Panc1 (cell line): ENCODE measurements at regions not wholly inside any gene's neighbourhood (a gene's known extent, or its start where the extent isn't known, plus 50 kb on each side); places are given as distances from the start of the nearest gene placed in this dataset.

Experiments
- ATAC-seq: fragments of 200-7000 bp; cut with Tn5 transposase; 2 replicates; pipeline ENCODE4 v1.9.1; 2020; ENCODE audit warnings: mild to moderate bottlenecking, moderate library complexity
- BruUV-seq: library from RNA; stranded (reverse); fragments of 400-500 nt; replicated peaks from 2 replicates; lab custom pipeline; 2021; lab: Mats Ljungman, UMichigan
- CTCF ChIA-PET: fragments of 300-600 bp; sonication (Branson Sonifier 250); formaldehyde crosslinking; loops from one replicate; lab custom pipeline; 2022; ENCODE audit warnings: antibody characterized with exemption; lab: Charles Lee
- POLR2A ChIA-PET: fragments of 300-600 bp; sonication (Branson Sonifier 250); formaldehyde crosslinking; loops from one replicate; lab custom pipeline; 2022; ENCODE audit warnings: antibody characterized with exemption; lab: Charles Lee
- DNase-seq: peaks from one replicate; pipeline ENCODE4 v3.0.0-alpha.2; 2010; ENCODE audit warnings: low read depth, low spot score
- H3K27ac ChIP-seq: 2 replicates; pipeline ENCODE4 v1.5.1; 2011; ENCODE audit warnings: mild to moderate bottlenecking, low read length, inconsistent platforms
- H3K27me3 ChIP-seq: fragments of 200-500 bp; sonication (Bioruptor generic); 2 replicates; pipeline ENCODE4 v1.6.0; 2014; ENCODE audit warnings: low read length, inconsistent platforms; ENCODE audit not compliant: control insufficient read depth, insufficient read depth
- H3K36me3 ChIP-seq: fragments of 200-500 bp; sonication (Bioruptor generic); 2 replicates; pipeline ENCODE4 v1.5.1; 2014; ENCODE audit warnings: inconsistent platforms, mild to moderate bottlenecking, low read length, moderate library complexity; ENCODE audit not compliant: control insufficient read depth, insufficient read depth
- H3K4me1 ChIP-seq: 2 replicates; pipeline ENCODE4 v1.5.1; 2011; ENCODE audit warnings: inconsistent platforms, mild to moderate bottlenecking, low read length, moderate library complexity; ENCODE audit not compliant: control insufficient read depth, insufficient read depth
- H3K4me3 ChIP-seq, 2 experiments: 2 replicates each; pipeline ENCODE4 v1.5.1; 2011 to 2012; ENCODE audit warnings: low read depth in 2 of 2, low read length in 2 of 2, mild to moderate bottlenecking in 2 of 2, inconsistent platforms in 1 of 2, moderate library complexity in 1 of 2
- H3K9me3 ChIP-seq: fragments of 200-500 bp; sonication (Bioruptor generic); 2 replicates; pipeline ENCODE4 v1.5.1; 2014; ENCODE audit warnings: low read depth, mild to moderate bottlenecking, inconsistent platforms, low read length, moderate library complexity; ENCODE audit not compliant: control insufficient read depth, insufficient read depth
- CTCF ChIP-seq: fragments of 450-650 bp; IDR thresholded peaks from 2 replicates; pipeline ENCODE4 v1.5.1; 2017; ENCODE audit warnings: mild to moderate bottlenecking
- POLR2AphosphoS5 ChIP-seq: IDR thresholded peaks from 2 replicates; pipeline ENCODE4 v1.6.1; 2012; ENCODE audit warnings: mild to moderate bottlenecking, low read depth, low read length, moderate library complexity
- REST ChIP-seq, 2 experiments: IDR thresholded peaks; 2 replicates each; pipeline ENCODE4 v1.6.1; 2011 to 2012; ENCODE audit warnings: low read depth in 2 of 2, control low read depth in 1 of 2, low read length in 1 of 2, mild to moderate bottlenecking in 1 of 2, moderate library complexity in 1 of 2; ENCODE audit not compliant: insufficient read depth in 1 of 2
- SIN3A ChIP-seq: IDR thresholded peaks from 2 replicates; pipeline ENCODE4 v1.6.1; 2012; ENCODE audit warnings: low read depth, mild to moderate bottlenecking, low read length, moderate library complexity, borderline replicate concordance; ENCODE audit not compliant: insufficient read depth
- TCF7L2 ChIP-seq: IDR thresholded peaks from 2 replicates; pipeline ENCODE4 v1.6.1; 2011; ENCODE audit warnings: mild to moderate bottlenecking, low read depth, low read length, inconsistent platforms
- in situ Hi-C: cut with HindIII; loops from 2 replicates; pipeline ENCODE4 v1.10.0; 2016; ENCODE audit warnings: low sequenced_read_pairs, low pct_unique_long_range_greater_than_20kb
- intact Hi-C: fragments of 100-400 bp; cut with micrococcal nuclease; formaldehyde crosslinking; loops from one replicate; pipeline ENCODE4 v1.10.0; 2022; ENCODE audit not compliant: unreplicated experiment

- no TSS peak for BruUV-seq
- Histone ChIP-seq H3K36me3 (no peaks in the 10 kb centered on the region), H3K9me3 (no peaks in the 10 kb centered on the region), H3K27me3 (no peaks in the 10 kb centered on the region), H3K4me1 (no peaks in the 10 kb centered on the region), H3K27ac (no peak overlapping the region), H3K4me3 (no peak overlapping the region)
- in situ Hi-C loops = no loop called here
- DNase-seq = no peak
- no peak for ATAC-seq
- TF ChIP-seq POLR2AphosphoS5 (no peak), SIN3A (no peak), CTCF (no peak), REST (IDR thresholded peaks at IDR 0.05; ENCODE audit: insufficient read depth in 1 of 2, low read depth in 2 of 2, low read length in 1 of 2) (no peak)
- intact Hi-C loops = no loop called here
- CTCF ChIA-PET = no interaction called here
- POLR2A ChIA-PET = no interaction called here
These were observed 432.1 kb downstream of the ZFHX3 start for GRCh38 chr16:72615856-72616255.

- TF ChIP-seq SIN3A (no peak), TCF7L2 (no peak), POLR2AphosphoS5 (no peak), REST (IDR thresholded peaks at IDR 0.05; ENCODE audit: insufficient read depth in 1 of 2, low read depth in 2 of 2, low read length in 1 of 2) (no peak), CTCF (no peak)
- Histone ChIP-seq H3K4me3 (no peak overlapping the region), H3K27me3 (no peaks in the 10 kb centered on the region), H3K27ac (no peak overlapping the region), H3K36me3 (no peaks in the 10 kb centered on the region), H3K9me3 (no peaks in the 10 kb centered on the region), H3K4me1 (no peaks in the 10 kb centered on the region)
- ATAC-seq (no peak), DNase-seq (no peak)
- CTCF ChIA-PET = no interaction called here
- intact Hi-C loops (no loop called here), in situ Hi-C loops (no loop called here)
- POLR2A ChIA-PET = no interaction called here
- no TSS peak for BruUV-seq
These were observed 435.2 kb downstream of the ZFHX3 start for GRCh38 chr16:72612718-72613117.
